ENCODE measurements at regions not wholly inside any gene's neighbourhood (a gene's known extent, or its start where the extent isn't known, plus 50 kb on each side); places are given as distances from the start of the nearest gene placed in this dataset.

- no peak for DNase-seq (ENCODE audit: low read depth in 3 of 3, low spot score in 1 of 3)
Observed at GRCh38 chr4:112994732-112995464, 54.6 kb upstream of the ANK2 start.
